PC-9 (cell line): ENCODE measurements at regions not wholly inside any gene's neighbourhood (a gene's known extent, or its start where the extent isn't known, plus 50 kb on each side); places are given as distances from the start of the nearest gene placed in this dataset.

Experiments used
- BruUV-seq: library from RNA; stranded (reverse); fragments of 400-500 nt; replicated peaks from 2 replicates; lab custom pipeline; 2021; lab: Mats Ljungman, UMichigan
- CTCF ChIA-PET: fragments of 300-600 bp; sonication (Branson Sonifier 250); formaldehyde crosslinking; loops from one replicate; lab custom pipeline; 2022; ENCODE audit warnings: antibody characterized with exemption; lab: Charles Lee
- POLR2A ChIA-PET: fragments of 300-600 bp; sonication (Branson Sonifier 250); formaldehyde crosslinking; loops from one replicate; lab custom pipeline; 2022; ENCODE audit warnings: antibody characterized with exemption; ENCODE audit not compliant: unreplicated experiment; lab: Charles Lee
- DNase-seq, 2 experiments: peaks; one replicate each; pipeline versions ENCODE4 v3.0.0 to v3.0.0-alpha.2; 2015 to 2022; ENCODE audit warnings: mixed read lengths in 1 of 2
- H2AFZ ChIP-seq: fragments of 200-600 bp; sonication (generic); 2 replicates; pipeline ENCODE4 v1.8.1; 2017; ENCODE audit warnings: antibody characterized with exemption
- H3F3A ChIP-seq: fragments of 200-600 bp; sonication (generic); 2 replicates; pipeline ENCODE4 v1.8.1; 2017; ENCODE audit warnings: antibody characterized with exemption, mild to moderate bottlenecking, low read depth; ENCODE audit not compliant: insufficient read depth
- H3K27ac ChIP-seq: fragments of 200-600 bp; sonication (generic); 2 replicates; pipeline ENCODE4 v1.6.1; 2016; ENCODE audit warnings: mixed run types
- H3K27me3 ChIP-seq: fragments of 200-600 bp; sonication (generic); 2 replicates; pipeline ENCODE4 v1.6.1; 2016; ENCODE audit warnings: low read depth, mixed run types; ENCODE audit not compliant: insufficient read depth
- H3K36me3 ChIP-seq: fragments of 200-600 bp; sonication (generic); 2 replicates; pipeline ENCODE4 v1.6.1; 2016; ENCODE audit warnings: low read depth, mixed run types
- H3K4me1 ChIP-seq: fragments of 200-600 bp; sonication (generic); replicated peaks from 2 replicates; pipeline ENCODE4 v1.6.1; 2016; ENCODE audit warnings: mixed run types; ENCODE audit not compliant: insufficient read depth
- H3K4me2 ChIP-seq: fragments of 200-600 bp; sonication (generic); 2 replicates; pipeline ENCODE4 v1.6.1; 2017; ENCODE audit warnings: mixed run types
- H3K4me3 ChIP-seq: fragments of 200-600 bp; sonication (generic); 2 replicates; pipeline ENCODE4 v1.6.1; 2016; ENCODE audit warnings: mixed run types
- H3K79me2 ChIP-seq: fragments of 200-600 bp; sonication (generic); 2 replicates; pipeline ENCODE4 v1.6.1; 2017; ENCODE audit warnings: low read depth, mixed run types
- H3K9me2 ChIP-seq: fragments of 200-600 bp; sonication (generic); 2 replicates; pipeline ENCODE4 v1.8.1; 2017; ENCODE audit warnings: mild to moderate bottlenecking; ENCODE audit not compliant: insufficient read depth
- H3K9me3 ChIP-seq: fragments of 200-600 bp; sonication (generic); 2 replicates; pipeline ENCODE4 v1.8.1; 2016; ENCODE audit warnings: low read depth; ENCODE audit not compliant: insufficient read depth
- H4K20me1 ChIP-seq: fragments of 200-600 bp; sonication (generic); 2 replicates; pipeline ENCODE4 v1.8.1; 2017; ENCODE audit not compliant: insufficient read depth
- EZH2 ChIP-seq: fragments of 200-600 bp; sonication (generic); IDR thresholded peaks from 2 replicates; pipeline ENCODE4 v1.8.0; 2017; ENCODE audit warnings: antibody characterized with exemption, low read depth
- intact Hi-C: fragments of 100-400 bp; cut with micrococcal nuclease; formaldehyde crosslinking; loops from one replicate; pipeline ENCODE4 v1.10.0; 2022; ENCODE audit not compliant: unreplicated experiment
- TF ChIP-seq, protein P1 (sequence below): fragments of 200-600 bp; sonication (generic); conservative IDR thresholded peaks from 2 replicates; pipeline ENCODE4 v1.6.1; 2017; ENCODE audit warnings: mixed run types, antibody characterized with exemption, mild to moderate bottlenecking, moderate library complexity

DNA sequence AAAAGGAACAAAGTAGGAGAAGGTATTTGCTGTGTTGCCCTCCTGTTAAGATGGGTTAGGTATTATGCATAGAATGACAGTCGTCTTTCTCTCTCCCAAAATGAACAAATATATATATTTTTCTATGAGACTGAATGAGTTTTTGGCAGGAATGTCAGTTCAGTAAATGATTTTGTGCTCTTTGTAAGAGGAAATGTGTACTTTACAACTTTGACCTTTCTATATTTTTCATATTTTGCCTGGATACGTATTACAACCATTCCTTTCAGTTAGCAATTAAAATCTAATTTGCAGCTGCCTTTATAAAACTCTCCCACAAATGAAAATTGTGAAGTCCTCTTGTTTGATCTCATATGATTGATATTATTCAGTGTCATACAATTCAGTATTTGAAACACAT is 336.6 kb upstream of the MEOX2 start:
- H3K27me3 ChIP-seq: no peaks in the 10 kb centered on the region
- no peaks in the 10 kb centered on the region for H3F3A ChIP-seq
- no peaks in the 10 kb centered on the region for H4K20me1 ChIP-seq
- ChIA-PET POLR2A (no interaction called here), CTCF (no interaction called here)
- no peaks in the 10 kb centered on the region for H3K79me2 ChIP-seq
- H2AFZ ChIP-seq: no peak overlapping the region
- H3K4me2 ChIP-seq: no peak overlapping the region
- no peak overlapping the region for H3K4me3 ChIP-seq
- no peak overlapping the region for H3K27ac ChIP-seq
- no peaks in the 10 kb centered on the region for H3K9me2 ChIP-seq
- H3K9me3 ChIP-seq: no peaks in the 10 kb centered on the region
- no peak for DNase-seq
- H3K4me1 ChIP-seq: no peaks in the 10 kb centered on the region
- no TSS peak for BruUV-seq
- H3K36me3 ChIP-seq: no peaks in the 10 kb centered on the region
- intact Hi-C loops: no loop called here
- TF ChIP-seq EZH2: no peak
- TF ChIP-seq, protein P1, sequence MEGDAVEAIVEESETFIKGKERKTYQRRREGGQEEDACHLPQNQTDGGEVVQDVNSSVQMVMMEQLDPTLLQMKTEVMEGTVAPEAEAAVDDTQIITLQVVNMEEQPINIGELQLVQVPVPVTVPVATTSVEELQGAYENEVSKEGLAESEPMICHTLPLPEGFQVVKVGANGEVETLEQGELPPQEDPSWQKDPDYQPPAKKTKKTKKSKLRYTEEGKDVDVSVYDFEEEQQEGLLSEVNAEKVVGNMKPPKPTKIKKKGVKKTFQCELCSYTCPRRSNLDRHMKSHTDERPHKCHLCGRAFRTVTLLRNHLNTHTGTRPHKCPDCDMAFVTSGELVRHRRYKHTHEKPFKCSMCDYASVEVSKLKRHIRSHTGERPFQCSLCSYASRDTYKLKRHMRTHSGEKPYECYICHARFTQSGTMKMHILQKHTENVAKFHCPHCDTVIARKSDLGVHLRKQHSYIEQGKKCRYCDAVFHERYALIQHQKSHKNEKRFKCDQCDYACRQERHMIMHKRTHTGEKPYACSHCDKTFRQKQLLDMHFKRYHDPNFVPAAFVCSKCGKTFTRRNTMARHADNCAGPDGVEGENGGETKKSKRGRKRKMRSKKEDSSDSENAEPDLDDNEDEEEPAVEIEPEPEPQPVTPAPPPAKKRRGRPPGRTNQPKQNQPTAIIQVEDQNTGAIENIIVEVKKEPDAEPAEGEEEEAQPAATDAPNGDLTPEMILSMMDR: no peak

DNA sequence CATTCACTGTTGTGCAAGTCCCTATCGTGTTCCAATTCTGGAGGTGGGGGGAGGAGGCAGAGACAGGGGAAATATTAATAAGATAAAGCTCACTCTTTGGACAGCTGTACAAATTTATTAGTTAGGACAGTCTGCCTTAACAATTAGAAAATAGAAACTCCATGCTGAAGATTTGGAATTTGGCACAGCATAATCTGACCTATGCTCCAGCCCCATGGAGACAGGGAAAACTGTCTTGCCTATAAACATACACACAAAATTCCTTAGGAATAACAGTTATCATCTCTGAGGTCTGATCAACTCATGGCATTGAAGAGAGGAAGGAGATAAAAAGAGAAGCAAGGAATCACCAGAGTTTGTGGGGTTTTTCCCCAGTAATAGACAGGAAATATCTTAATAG is 335.4 kb upstream of the MEOX2 start:
- Histone ChIP-seq H3K9me2 (no peaks in the 10 kb centered on the region), H3K36me3 (no peaks in the 10 kb centered on the region), H3K27ac (no peak overlapping the region), H3F3A (no peaks in the 10 kb centered on the region), H3K9me3 (no peaks in the 10 kb centered on the region), H3K4me2 (no peak overlapping the region), H2AFZ (no peak overlapping the region), H4K20me1 (no peaks in the 10 kb centered on the region), H3K79me2 (no peaks in the 10 kb centered on the region), H3K4me1 (no peaks in the 10 kb centered on the region), H3K4me3 (no peak overlapping the region), H3K27me3 (no peaks in the 10 kb centered on the region)
- intact Hi-C loops: no loop called here
- DNase-seq: no peak
- TF ChIP-seq, protein P1: no peak
- no peak for TF ChIP-seq EZH2
- ChIA-PET CTCF (no interaction called here), POLR2A (no interaction called here)
- BruUV-seq: no TSS peak

DNA sequence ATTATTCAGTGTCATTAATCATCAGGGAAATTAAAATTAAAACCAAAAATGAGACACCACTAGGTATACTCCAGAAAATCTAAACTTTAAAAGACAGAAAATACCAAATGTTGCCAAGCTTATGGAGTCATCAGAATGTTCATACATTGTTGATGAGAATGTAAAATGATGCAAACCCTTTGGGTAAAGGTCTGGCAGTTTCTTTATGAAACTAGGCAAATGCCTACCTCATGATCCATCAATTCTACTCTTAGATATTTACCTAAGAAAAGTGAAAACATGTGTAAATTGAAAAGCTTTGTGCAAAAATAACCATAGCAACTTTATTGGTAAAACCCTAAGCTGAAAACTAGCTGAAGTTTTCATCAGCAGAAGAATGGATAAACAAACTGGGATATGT is 329.5 kb upstream of the MEOX2 start:
- Histone ChIP-seq H3K9me2 (no peaks in the 10 kb centered on the region), H3K4me1 (no peaks in the 10 kb centered on the region), H3F3A (no peaks in the 10 kb centered on the region), H3K27ac (no peak overlapping the region), H3K27me3 (no peaks in the 10 kb centered on the region), H3K4me3 (no peak overlapping the region), H3K9me3 (no peaks in the 10 kb centered on the region), H4K20me1 (no peaks in the 10 kb centered on the region), H2AFZ (no peak overlapping the region), H3K79me2 (no peaks in the 10 kb centered on the region), H3K36me3 (no peaks in the 10 kb centered on the region), H3K4me2 (no peak overlapping the region)
- TF ChIP-seq, protein P1: no peak
- no peak for TF ChIP-seq EZH2
- intact Hi-C loops: no loop called here
- ChIA-PET CTCF (no interaction called here), POLR2A (no interaction called here)
- no peak for DNase-seq
- no TSS peak for BruUV-seq
